Progenitor cell of endocrine pancreas (in vitro differentiated cells): ENCODE measurements at regions not wholly inside any gene's neighbourhood (a gene's known extent, or its start where the extent isn't known, plus 50 kb on each side); places are given as distances from the start of the nearest gene placed in this dataset.
"Not testable (repeated sequence)": the region's sequence is repeated elsewhere in the genome, so short reads cannot be mapped to it uniquely, and the experiment has no call there.

Experiments
- DNase-seq: peaks from one replicate; pipeline ENCODE4 v3.0.0; 2021; ENCODE audit warnings: low spot score; ENCODE audit not compliant: unreplicated experiment
- H3K27ac Mint-ChIP-seq: 2 replicates; pipeline ENCODE4 v1.8.0; 2021; ENCODE audit warnings: mild to moderate bottlenecking, moderate library complexity, mixed read lengths
- H3K27me3 Mint-ChIP-seq: 2 replicates; pipeline ENCODE4 v1.8.0; 2021; ENCODE audit warnings: mixed read lengths
- H3K36me3 Mint-ChIP-seq: 2 replicates; pipeline ENCODE4 v1.8.0; 2022; ENCODE audit warnings: mixed read lengths; ENCODE audit not compliant: insufficient read depth
- H3K4me1 Mint-ChIP-seq: 2 replicates; pipeline ENCODE4 v1.8.0; 2021; ENCODE audit warnings: low read depth, mixed read lengths
- H3K4me3 Mint-ChIP-seq: 2 replicates; pipeline ENCODE4 v1.8.0; 2021; ENCODE audit warnings: low read depth, mild to moderate bottlenecking, moderate library complexity, mixed read lengths
- H3K9me3 Mint-ChIP-seq: 2 replicates; pipeline ENCODE4 v1.8.0; 2021; ENCODE audit warnings: low read depth, mixed read lengths
- TF ChIP-seq, protein P1 (sequence below): fragments of 200-600 bp; sonication (generic); IDR thresholded peaks from one replicate; pipeline ENCODE4 v1.5.0; 2021; ENCODE audit warnings: antibody characterized with exemption, mild to moderate bottlenecking; ENCODE audit not compliant: unreplicated experiment

DNA sequence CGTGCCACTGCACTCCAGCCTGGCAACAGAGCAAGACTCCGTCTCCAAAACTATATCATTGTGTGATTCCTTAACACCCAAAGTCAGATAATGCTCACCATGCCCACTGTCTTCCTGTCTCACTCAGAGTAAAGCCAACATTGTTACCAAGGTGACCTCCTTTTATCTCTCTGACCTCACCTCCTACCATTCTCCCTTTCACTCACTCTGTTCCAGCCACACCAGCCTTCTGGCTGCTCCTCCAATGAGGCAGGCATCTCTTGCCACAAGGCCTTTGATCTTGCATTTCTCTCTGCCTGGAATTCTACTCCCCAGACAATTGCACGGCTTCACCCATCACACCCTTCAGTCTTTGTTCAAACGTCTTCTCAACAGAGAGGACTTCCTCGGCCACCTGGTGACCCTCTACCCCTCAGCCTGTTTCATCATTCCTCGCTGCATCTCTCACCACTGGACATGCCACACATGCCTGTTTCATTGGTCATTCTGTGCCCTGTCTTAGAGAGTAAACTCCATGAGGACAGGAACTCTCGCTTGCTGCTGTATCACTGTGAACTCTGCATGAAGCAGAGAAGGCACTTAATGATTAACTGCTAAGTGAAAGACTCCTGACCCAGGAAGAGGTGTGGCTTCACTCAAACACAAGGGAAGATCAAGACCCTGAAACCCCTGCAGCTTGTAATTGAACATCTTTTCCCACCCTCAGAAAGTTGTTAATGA lies 67.1 kb upstream of the CAPZB start:
- H3K27me3 Mint-ChIP-seq = peaks cover 12% of the 10 kb centered on the region
- H3K4me1 Mint-ChIP-seq = no peaks in the 10 kb centered on the region
- TF ChIP-seq, protein P1, sequence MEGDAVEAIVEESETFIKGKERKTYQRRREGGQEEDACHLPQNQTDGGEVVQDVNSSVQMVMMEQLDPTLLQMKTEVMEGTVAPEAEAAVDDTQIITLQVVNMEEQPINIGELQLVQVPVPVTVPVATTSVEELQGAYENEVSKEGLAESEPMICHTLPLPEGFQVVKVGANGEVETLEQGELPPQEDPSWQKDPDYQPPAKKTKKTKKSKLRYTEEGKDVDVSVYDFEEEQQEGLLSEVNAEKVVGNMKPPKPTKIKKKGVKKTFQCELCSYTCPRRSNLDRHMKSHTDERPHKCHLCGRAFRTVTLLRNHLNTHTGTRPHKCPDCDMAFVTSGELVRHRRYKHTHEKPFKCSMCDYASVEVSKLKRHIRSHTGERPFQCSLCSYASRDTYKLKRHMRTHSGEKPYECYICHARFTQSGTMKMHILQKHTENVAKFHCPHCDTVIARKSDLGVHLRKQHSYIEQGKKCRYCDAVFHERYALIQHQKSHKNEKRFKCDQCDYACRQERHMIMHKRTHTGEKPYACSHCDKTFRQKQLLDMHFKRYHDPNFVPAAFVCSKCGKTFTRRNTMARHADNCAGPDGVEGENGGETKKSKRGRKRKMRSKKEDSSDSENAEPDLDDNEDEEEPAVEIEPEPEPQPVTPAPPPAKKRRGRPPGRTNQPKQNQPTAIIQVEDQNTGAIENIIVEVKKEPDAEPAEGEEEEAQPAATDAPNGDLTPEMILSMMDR = no peak
- peaks cover 33% of the 10 kb centered on the region for H3K9me3 Mint-ChIP-seq
- no peak for DNase-seq
- H3K4me3 Mint-ChIP-seq = no peak overlapping the region
- no peaks in the 10 kb centered on the region for H3K36me3 Mint-ChIP-seq
- H3K27ac Mint-ChIP-seq = no peak overlapping the region

DNA sequence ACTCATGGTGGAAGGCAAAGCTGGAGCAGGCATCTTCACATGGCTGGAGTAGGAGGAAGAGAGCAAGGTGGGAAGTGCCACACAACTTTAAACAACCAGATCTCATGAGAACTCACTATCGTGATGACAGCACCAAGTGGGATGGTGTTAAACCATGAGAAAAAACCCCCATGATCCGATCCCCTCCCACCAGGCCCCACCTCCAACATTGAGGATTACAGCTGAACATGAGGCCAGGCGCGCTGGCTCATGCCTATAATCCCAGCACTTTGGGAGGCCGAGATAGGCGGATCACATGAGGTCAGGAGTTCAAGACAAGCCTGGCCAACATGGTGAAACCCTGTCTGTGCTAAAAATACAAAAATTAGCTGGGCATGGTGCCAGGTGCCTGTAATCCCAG lies 66.5 kb upstream of the CAPZB start:
- not testable (repeated sequence) for H3K36me3 Mint-ChIP-seq, H3K4me3 Mint-ChIP-seq

DNA sequence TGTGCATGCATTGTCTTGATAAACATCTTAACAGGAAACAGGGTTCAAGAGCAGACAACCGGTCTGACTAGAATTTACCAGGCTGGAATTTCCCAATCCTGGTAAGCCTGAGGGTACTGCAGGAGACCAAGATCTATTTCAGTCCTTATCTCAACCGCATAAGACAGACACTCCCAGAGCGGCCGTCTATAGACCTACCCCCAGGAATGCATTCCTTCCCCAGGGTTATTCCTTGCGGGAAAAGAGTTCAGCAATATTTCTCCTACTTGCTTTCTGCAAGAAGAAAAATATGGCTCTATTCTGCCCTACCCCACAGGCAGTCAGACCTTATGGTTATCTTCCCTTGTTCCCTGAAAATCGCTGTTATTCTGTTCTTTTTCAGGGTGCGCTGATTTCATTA lies 65.1 kb upstream of the CAPZB start:
- not testable (repeated sequence) for H3K36me3 Mint-ChIP-seq, H3K4me1 Mint-ChIP-seq, DNase-seq, H3K27me3 Mint-ChIP-seq, H3K27ac Mint-ChIP-seq, H3K4me3 Mint-ChIP-seq
- H3K9me3 Mint-ChIP-seq = peaks cover 43% of the 10 kb centered on the region

More for the DNA sequence above, 66.5 kb upstream of the CAPZB start:
- H3K9me3 Mint-ChIP-seq = peaks cover 33% of the 10 kb centered on the region
- H3K27ac Mint-ChIP-seq, H3K4me1 Mint-ChIP-seq, DNase-seq, H3K27me3 Mint-ChIP-seq: not testable (repeated sequence)

DNA sequence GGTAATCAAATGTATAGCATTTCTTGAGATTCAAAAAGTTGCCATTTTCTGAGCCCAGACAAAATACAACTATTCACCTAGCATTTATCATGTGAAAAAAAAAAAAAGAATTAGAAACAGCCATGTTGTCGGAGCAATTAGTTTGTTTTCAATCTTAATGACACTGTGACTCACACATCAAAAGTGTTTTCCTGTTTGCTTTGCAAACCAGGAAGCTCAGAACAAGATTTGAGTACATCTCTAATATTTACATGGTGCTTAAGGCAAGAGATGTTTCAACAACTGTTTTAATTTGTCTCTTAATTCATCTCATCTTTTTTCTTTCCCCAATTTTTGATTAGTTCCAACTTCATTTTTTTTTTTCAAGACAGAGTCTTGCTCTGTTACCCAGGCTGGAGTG lies 62.5 kb upstream of the CAPZB start:
- no peaks in the 10 kb centered on the region for H3K4me1 Mint-ChIP-seq
- TF ChIP-seq, protein P1 = no peak
- peaks cover 49% of the 10 kb centered on the region for H3K9me3 Mint-ChIP-seq
- DNase-seq = no peak
- no peaks in the 10 kb centered on the region for H3K36me3 Mint-ChIP-seq
- H3K4me3 Mint-ChIP-seq = no peak overlapping the region
- peaks cover 6% of the 10 kb centered on the region for H3K27me3 Mint-ChIP-seq
- H3K27ac Mint-ChIP-seq = no peak overlapping the region

DNA sequence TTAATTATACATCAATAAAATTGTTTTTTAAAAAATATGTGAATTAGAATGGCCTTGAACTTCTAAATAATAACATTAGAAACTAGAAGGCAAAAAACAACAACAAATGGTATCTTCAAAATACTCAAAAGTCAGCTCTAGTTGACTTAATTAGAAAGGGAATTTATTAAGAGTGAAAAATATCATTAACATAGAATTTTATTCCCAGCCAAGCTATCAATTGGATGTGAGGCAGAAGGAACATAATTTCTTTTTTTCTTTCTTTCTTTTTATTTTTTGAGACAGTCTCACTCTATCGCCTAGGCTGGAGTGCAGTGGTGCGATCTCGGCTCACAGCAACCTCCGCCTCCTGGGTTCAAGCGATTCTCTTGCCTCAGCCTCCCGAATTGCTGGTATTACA lies 51.2 kb upstream of the CAPZB start:
- TF ChIP-seq, protein P1 = no peak
- Mint-ChIP-seq H3K36me3 (no peaks in the 10 kb centered on the region), H3K27ac (no peak overlapping the region), H3K9me3 (peaks cover 10% of the 10 kb centered on the region), H3K27me3 (no peaks in the 10 kb centered on the region), H3K4me1 (no peaks in the 10 kb centered on the region), H3K4me3 (no peak overlapping the region)
- DNase-seq = no peak

DNA sequence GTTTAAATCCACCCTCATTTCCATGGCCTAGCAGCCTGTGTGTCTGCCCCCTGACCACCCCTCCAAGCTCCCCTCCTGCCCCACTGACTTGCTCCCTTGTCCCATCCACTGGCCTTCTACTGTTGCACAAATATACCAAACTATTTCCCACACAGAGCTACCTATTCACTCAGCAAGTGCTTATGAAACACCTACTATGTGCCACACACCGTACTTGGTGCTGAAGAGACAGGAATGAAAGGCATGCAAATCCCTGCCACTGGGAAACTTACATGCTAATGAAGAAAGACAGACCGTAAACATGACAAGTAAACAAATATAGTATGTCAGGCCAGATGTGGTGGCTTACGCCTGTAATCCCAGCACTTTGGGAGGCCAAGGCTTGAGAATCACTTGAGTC lies 49.9 kb upstream of the CAPZB start:
- TF ChIP-seq, protein P1 = no peak
- Mint-ChIP-seq H3K4me1 (no peaks in the 10 kb centered on the region), H3K27ac (no peak overlapping the region), H3K36me3 (no peaks in the 10 kb centered on the region), H3K4me3 (no peak overlapping the region), H3K9me3 (peaks cover 13% of the 10 kb centered on the region), H3K27me3 (no peaks in the 10 kb centered on the region)
- DNase-seq = no peak
